HepG2 (cell line): ENCODE measurements at regions not wholly inside any gene's neighbourhood (a gene's known extent, or its start where the extent isn't known, plus 50 kb on each side); places are given as distances from the start of the nearest gene placed in this dataset.

Experiments
- HMG20A ChIP-seq: IDR thresholded peaks from 2 replicates; pipeline ENCODE4 v1.6.1; 2016; ENCODE audit warnings: borderline replicate concordance
- HOMEZ ChIP-seq: IDR thresholded peaks from 2 replicates; pipeline ENCODE4 v1.6.1; 2016; ENCODE audit warnings: low read depth
- HOXA3 ChIP-seq: sonication (generic); formaldehyde crosslinking; IDR thresholded peaks from 2 replicates; pipeline ENCODE4 v1.5.0; 2020; ENCODE audit warnings: missing genetic modification reagents
- SALL2 ChIP-seq: sonication (generic); formaldehyde crosslinking; IDR thresholded peaks from 2 replicates; pipeline ENCODE4 v1.8.1; 2023; ENCODE audit warnings: mild to moderate bottlenecking, missing genetic modification reagents, inconsistent platforms
- SPEN ChIP-seq: sonication (generic); formaldehyde crosslinking; IDR thresholded peaks from 2 replicates; pipeline ENCODE4 v1.5.1; 2020; ENCODE audit warnings: low read depth, mild to moderate bottlenecking, missing genetic modification reagents
- SRSF4 ChIP-seq: fragments of 200-400 bp; formaldehyde crosslinking; IDR thresholded peaks from one replicate; pipeline ENCODE4 v1.6.1; 2018; ENCODE audit warnings: mild to moderate bottlenecking, low read depth, low read length, moderate library complexity; ENCODE audit not compliant: poor library complexity, severe bottlenecking
- YEATS4 ChIP-seq: sonication (generic); formaldehyde crosslinking; IDR thresholded peaks from 2 replicates; pipeline ENCODE4 v1.4.0; 2020; ENCODE audit warnings: missing genetic modification reagents, borderline replicate concordance
- ZEB1 ChIP-seq: IDR thresholded peaks from 2 replicates; pipeline ENCODE4 v1.6.1; 2012; ENCODE audit warnings: mild to moderate bottlenecking, low read depth, inconsistent platforms; ENCODE audit not compliant: insufficient replicate concordance
- ZFAT ChIP-seq: sonication (generic); formaldehyde crosslinking; conservative IDR thresholded peaks from 2 replicates; pipeline ENCODE4 v1.8.1; 2023; ENCODE audit warnings: missing genetic modification reagents, inconsistent platforms
- ZNF138 ChIP-seq: sonication (generic); formaldehyde crosslinking; IDR thresholded peaks from 2 replicates; pipeline ENCODE4 v1.5.0; 2020; ENCODE audit warnings: mild to moderate bottlenecking, low read depth, missing genetic modification reagents
- ZNF296 ChIP-seq: sonication (generic); formaldehyde crosslinking; conservative IDR thresholded peaks from 2 replicates; pipeline ENCODE4 v1.5.0; 2020; ENCODE audit warnings: mild to moderate bottlenecking, missing genetic modification reagents
- ZNF451 ChIP-seq: sonication (generic); formaldehyde crosslinking; IDR thresholded peaks from 2 replicates; pipeline ENCODE4 v1.5.0; 2020; ENCODE audit warnings: mild to moderate bottlenecking, missing genetic modification reagents
- ZNF770 ChIP-seq: sonication (generic); formaldehyde crosslinking; IDR thresholded peaks from 2 replicates; pipeline ENCODE4 v1.5.0; 2020; ENCODE audit warnings: mild to moderate bottlenecking, missing genetic modification reagents
- ZNF792 ChIP-seq: IDR thresholded peaks from 2 replicates; pipeline ENCODE4 v1.6.1; 2016
- ZSCAN25 ChIP-seq: sonication (generic); formaldehyde crosslinking; IDR thresholded peaks from 2 replicates; pipeline ENCODE4 v1.8.0; 2022; ENCODE audit warnings: mild to moderate bottlenecking, missing genetic modification reagents
- TF ChIP-seq, protein P1 (sequence below): sonication (generic); formaldehyde crosslinking; IDR thresholded peaks from 2 replicates; pipeline ENCODE4 v1.4.0; 2020; ENCODE audit warnings: missing genetic modification reagents, borderline replicate concordance

DNA sequence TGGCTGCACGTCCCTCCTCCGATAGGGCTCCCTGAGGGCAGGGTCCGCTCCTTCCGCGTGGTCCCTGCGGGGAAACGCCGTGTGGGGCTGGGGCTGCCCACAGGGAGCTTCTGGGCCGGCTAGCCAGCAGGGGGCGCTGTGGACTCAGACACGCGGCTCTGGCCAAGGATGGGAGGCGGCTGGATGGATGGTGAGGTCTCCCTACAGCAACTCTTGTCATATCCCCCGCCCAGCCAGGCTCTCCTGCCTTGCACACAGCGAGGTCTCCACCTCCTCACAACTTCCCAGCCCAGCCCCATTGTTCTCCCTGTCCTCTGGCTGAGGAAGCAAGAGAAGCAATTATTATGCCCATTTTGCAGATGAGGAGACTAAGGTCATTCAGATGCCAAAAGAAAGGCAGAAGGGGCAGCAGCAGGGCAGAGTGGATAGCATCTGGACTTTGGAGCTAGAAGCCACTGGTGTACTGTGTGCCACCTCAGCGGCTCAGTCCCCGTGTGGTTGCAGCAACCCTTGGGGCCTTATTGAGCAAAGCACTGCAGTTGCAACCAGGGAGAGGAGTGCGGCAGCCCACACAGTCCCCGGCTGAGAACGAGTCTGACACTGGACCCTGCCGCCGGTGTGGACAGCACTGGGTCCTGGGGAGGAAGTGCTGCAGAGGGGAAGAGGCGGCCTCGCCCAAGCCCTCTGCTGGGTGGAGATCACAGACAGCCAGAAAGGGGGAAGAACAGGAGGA is 99.0 kb downstream of the ZFP36L2 start (continued):
- TF ChIP-seq HOMEZ (CRISPR knock-in tag), result no peak
- TF ChIP-seq ZNF451 (CRISPR knock-in tag), result no peak
- TF ChIP-seq ZNF770 (CRISPR knock-in tag), result no peak
- peak; percentile 67; the same call in 1 of the 2 replicates for TF ChIP-seq HOXA3 (CRISPR knock-in tag)
- 0 out of 2 replicates have a peak, but pooled peaks have one; percentile 22 for TF ChIP-seq ZNF792 (CRISPR knock-in tag)
- no peak for TF ChIP-seq ZNF138 (CRISPR knock-in tag)
- no peak for TF ChIP-seq ZEB1
- no peak for TF ChIP-seq SALL2 (CRISPR knock-in tag)
- no peak for TF ChIP-seq SPEN (CRISPR knock-in tag)
- no peak for TF ChIP-seq HMG20A (CRISPR knock-in tag)
- no peak for TF ChIP-seq YEATS4 (CRISPR knock-in tag)
- no peak for TF ChIP-seq ZFAT
- no peak for TF ChIP-seq SRSF4
- no peak for TF ChIP-seq ZNF296 (CRISPR knock-in tag)
- TF ChIP-seq ZSCAN25 (CRISPR knock-in tag), result peak; percentile 73
- TF ChIP-seq, protein P1, sequence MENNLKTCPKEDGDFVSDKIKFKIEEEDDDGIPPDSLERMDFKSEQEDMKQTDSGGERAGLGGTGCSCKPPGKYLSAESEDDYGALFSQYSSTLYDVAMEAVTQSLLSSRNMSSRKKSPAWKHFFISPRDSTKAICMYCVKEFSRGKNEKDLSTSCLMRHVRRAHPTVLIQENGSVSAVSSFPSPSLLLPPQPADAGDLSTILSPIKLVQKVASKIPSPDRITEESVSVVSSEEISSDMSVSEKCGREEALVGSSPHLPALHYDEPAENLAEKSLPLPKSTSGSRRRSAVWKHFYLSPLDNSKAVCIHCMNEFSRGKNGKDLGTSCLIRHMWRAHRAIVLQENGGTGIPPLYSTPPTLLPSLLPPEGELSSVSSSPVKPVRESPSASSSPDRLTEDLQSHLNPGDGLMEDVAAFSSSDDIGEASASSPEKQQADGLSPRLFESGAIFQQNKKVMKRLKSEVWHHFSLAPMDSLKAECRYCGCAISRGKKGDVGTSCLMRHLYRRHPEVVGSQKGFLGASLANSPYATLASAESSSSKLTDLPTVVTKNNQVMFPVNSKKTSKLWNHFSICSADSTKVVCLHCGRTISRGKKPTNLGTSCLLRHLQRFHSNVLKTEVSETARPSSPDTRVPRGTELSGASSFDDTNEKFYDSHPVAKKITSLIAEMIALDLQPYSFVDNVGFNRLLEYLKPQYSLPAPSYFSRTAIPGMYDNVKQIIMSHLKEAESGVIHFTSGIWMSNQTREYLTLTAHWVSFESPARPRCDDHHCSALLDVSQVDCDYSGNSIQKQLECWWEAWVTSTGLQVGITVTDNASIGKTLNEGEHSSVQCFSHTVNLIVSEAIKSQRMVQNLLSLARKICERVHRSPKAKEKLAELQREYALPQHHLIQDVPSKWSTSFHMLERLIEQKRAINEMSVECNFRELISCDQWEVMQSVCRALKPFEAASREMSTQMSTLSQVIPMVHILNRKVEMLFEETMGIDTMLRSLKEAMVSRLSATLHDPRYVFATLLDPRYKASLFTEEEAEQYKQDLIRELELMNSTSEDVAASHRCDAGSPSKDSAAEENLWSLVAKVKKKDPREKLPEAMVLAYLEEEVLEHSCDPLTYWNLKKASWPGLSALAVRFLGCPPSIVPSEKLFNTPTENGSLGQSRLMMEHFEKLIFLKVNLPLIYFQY (CRISPR knock-in tag), result no peak
